Stimulated activated CD4-positive, alpha-beta T cell treated with anti-CD3 and anti-CD28 coated beads, Interleukin-12 subunit alpha, Interleukin-12 subunit beta, amount 100 ng/mL, for 48 hours (primary cell): ENCODE measurements at regions not wholly inside any gene's neighbourhood (a gene's known extent, or its start where the extent isn't known, plus 50 kb on each side); places are given as distances from the start of the nearest gene placed in this dataset.
"Not testable (repeated sequence)": the region's sequence is repeated elsewhere in the genome, so short reads cannot be mapped to it uniquely, and the experiment has no call there.

ENCODE experiments used
- DNase-seq, 3 donors: peaks; one replicate each; pipeline ENCODE4 v3.0.0-alpha.2; 2020; ENCODE audit warnings: low read depth in 2 of 3, low spot score in 1 of 3

DNA sequence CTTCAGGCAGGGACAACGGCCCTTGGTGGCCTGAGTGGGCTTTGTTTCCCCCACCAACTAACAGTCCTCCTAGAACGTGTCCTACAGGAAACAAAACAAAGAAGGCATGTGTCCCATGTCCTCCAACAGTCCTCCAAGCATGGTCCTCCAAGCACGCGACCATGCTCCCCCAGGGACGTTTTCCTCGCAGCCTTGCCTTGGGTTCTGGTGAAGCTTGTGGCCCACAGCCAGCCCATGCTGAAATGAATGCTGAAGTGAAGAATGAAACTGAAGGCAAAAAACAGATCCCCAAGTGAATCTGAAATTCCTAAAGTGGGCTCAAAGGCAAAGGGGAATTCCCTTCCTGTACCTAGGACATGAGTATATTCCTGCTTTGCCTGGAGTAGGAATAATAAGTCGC is 176.6 kb downstream of the JCAD start:
- DNase-seq, result no peak

DNA sequence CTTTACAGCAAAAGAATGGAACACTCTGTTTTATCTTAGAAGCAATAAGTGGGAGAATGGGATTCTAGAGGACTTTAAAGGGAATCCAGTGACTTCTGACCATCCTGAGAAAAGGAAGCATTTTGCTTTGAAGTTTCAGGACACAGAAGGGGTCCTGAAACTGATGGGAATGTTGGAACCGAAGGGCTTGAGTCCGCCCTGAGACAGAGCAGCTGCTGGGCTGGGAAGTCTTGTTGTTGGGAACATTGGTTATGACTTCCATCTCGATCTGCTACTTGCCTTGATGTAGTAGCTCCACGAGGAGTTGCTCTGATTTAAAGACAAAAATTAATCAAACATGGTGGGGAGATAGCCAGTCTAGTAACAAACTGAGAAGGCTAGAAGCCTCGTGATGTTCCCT is 177.6 kb downstream of the JCAD start:
- no peak for DNase-seq

DNA sequence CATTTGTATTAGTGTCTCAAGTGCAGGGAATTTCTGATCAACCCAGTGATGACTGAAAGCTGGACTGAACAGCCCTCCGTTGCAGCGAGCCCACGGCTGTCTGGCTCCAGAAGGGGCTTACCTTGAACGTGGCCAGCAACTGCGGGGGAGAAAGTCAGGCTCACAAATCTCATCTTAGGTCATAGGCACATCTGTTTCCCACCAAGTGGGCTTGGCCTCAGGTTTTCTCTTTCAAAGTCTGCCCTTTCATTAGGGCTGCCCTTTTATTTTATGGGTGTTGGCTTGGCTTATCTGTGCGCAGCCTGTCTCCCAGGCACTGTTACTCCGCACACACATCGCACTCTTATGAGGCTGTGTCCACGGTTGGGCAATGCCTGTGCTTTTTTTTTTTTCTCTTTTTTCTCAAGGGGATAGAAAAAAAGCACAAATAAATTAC is 178.0 kb downstream of the JCAD start:
- no peak for DNase-seq

DNA sequence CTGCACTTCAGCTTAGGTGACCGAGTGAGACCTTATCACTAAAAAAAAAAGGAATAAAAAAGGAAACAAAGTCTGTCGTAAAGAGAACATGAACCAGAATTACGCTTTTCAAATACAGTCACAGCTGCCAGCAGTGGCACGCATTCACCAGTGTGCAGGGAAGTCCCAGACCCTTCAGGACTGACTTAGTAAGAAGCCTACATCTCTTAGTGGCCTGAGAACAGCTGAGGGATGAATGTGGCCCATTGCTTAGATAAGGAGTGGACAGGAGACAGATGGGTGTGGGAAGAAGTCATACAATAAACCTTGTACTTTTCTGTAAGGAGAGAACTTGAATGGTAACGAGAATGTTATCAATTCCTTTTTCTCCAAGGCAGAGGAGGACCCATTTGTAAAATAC is 178.5 kb downstream of the JCAD start:
- no peak for DNase-seq

DNA sequence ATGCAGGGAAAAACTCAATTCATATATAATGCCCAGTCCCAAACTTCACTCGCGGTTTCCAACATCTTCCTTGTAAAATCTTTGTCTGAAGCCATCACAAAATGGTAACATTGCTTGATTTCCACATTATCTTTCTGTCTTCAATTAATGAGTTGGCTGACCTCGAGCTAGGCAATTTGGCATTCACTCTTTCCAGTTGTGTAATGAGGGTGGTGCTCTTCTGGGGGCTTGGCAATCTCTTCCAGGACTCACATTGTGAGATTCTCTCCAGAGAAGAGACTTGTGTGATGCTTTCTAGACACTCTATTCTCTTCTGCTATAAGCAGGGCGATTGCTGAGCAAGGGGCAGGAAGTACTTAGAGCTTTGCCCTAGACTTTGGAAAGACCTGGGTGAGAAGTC is 179.5 kb downstream of the JCAD start:
- DNase-seq, result no peak

DNA sequence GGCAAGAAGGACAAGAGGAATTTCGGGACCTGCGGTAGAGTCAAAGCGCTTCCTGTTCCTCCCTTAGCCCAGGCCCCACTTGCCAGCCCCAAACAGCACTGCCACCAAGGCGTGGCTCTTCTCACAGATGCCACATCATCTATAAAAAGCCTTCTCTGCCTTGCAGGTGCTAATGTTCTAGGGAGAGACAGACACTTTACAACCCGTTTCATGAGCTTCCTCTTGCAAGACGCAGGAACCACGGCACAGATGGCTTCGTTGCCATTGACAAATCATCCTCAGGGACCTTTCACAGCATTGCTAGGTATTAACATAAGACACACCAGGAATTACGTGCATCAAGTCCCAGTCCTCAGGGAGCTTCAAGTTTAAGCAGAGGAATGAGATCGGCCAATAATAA is 180.9 kb downstream of the JCAD start:
- no peak for DNase-seq

DNA sequence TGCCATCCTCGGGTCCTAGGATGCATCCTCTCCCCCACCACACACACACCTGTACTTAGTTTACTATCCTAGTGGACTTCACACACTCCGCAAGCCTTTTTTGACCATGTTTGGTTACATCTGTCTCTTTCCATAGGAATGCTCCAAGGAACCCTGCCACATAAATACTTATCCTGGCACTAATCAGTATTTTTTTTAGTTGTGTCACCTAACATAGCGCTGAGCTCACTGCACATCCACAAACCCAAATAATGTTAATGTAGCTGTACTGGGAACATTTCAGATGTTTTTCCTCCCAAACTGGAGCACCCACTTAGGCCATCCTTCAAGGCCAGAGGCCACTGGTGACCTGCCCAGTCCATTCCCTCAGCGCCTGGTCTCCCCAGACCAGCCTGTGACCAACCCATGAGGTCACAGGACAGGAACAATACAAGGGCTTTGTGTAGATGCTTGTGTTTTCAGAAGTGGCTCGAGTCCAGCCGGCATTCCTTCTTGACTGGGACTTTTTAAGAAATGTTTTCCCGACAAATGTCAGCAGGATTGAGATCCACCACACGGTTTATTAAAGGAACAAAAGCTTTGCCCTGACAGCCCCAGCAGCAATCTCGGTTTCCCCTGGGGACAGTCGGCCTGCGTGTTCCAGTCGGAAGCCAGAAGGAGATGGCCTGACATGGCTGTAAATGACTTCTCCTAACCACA is 181.4 kb downstream of the JCAD start:
- no peak for DNase-seq

DNA sequence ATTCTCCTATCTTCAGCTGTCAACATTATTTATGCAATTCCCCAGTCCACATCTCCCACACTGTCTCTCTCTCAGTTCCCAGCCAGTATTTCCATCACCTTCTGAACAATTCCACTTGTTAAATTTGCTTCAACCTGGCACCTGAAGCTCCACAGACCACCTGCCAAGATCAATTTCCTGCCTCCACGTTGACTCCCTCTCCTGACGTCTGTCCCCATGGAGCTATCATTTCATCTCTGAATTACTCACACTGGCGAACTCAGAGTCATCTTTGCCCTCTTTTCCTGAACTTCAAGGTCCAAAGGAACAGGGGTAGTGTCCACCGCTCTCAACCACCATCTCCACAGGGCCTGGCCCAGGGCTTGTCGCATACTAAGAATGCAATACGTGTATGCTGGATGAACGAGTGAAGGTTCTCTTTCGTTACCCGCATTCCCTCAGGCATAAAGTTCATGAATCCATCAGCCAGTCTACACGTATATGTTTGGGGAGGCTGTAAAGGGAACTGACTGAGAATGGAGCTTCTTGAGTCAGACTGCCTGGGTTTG is 183.3 kb downstream of the JCAD start:
- DNase-seq, result no peak

DNA sequence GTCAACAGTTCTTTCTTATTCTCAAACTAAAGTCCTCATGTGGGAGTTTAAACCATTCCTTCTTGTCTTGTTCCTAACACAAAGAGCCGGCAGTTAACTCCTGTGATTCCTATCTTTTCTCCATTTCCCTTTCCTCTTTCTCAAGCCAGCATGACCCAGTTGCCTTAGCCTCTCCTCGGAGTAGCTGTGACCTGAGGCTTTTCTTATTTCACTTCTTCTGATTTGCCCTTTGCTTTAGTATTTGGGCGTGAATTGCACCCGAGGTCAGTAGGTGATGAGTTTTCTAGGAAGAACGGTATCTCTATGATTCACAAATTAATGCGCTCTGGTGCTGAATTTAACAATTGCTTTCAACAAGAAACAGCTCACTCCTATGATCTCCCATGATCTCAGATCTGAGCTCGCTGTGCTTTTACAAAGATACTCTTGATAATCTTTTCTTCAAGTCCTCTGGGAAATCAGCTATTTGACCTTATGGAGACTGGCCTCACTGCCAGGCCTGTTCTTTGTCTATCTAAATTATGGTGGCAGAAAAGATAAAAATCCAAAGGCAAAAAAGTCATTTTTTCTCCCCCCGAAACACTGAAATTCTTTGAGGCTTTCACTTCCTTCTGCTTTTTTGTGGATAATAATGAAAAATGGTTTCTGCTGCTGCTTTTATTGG is 184.6 kb downstream of the JCAD start:
- no peak for DNase-seq

DNA sequence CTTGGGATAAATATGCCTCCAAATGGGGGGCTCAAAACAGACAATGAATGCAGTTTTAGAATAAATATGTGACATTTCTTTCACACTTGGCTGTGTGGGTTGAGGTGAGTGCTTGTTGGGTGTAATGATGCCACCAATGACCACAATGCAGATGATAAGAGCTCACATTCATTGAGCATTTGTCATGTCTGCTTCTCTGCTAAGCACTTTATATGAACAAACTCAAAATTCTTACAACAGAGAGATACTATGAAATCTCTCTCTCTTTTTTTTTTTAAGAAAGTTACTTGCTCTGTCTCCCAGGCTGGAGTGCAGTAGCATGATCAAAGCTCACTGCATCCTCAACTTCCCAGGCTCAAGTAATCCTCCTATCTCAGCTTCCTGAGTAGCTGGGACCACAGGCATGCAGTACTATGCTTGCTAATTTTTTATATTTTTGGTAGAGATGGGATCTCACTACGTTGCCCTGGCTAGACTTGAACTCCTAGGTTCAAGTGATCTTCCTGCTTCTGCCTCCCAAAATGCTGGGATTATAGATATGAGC is 185.4 kb downstream of the JCAD start:
- DNase-seq, result no peak

DNA sequence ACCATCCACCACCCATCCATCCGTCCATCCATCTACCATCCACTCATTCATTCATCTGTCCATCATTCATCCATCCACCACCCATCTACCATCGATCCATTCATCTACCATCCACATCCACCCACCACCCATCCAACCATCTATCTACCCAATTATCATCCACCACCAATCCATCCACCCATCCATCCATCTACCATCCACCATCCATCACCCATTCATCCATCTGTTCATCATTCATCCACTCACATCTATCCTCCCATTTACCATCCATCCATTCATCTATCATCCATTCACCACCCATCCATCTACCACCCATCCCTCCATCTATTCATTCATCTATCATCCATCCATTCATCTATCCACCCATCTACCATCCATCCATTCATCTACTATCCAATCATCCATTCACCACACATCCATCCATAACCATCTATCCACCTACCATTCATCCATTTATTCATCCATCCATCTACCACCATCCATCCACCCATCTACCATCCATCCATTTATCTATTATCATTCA is 188.8 kb downstream of the JCAD start:
- DNase-seq, result no peak

DNA sequence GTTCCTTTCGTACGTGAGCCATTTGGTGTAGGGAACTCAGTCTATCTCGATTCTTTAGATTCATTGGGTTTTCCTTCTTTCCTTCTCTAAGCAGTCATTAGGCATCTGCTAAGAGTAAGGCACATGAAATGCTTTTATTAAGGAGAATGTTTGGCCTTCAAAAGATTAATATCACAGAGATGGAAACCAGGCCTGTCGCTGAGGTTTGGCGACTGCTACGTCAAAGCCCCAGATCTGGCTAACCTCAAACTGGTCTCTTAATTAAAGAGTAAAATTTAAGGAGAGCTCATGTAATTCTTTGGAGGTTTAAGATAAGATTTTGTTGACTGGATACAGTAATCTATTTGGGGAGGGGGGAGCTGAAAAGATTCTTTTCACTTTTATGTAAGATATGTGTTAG is 189.8 kb downstream of the JCAD start:
- no peak for DNase-seq

DNA sequence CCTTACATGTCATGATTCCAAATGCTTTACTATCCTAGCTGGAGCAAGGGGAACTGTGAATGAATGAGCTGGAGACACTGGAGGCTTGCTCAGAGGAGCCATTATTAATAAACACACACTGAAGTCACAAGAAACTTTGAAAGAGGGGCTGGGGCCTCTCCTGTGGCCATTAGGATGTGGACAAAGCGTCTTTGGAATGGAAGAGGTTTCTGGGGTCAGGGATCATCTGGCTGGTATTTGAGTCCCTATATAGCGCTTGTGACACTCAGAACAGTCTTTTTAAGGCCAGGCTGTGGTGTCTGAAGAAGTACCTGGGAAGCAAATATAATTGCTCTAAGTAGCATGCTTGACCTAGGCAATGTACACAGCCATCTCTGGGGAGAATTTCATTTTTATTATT is 193.0 kb downstream of the JCAD start:
- no peak for DNase-seq

DNA sequence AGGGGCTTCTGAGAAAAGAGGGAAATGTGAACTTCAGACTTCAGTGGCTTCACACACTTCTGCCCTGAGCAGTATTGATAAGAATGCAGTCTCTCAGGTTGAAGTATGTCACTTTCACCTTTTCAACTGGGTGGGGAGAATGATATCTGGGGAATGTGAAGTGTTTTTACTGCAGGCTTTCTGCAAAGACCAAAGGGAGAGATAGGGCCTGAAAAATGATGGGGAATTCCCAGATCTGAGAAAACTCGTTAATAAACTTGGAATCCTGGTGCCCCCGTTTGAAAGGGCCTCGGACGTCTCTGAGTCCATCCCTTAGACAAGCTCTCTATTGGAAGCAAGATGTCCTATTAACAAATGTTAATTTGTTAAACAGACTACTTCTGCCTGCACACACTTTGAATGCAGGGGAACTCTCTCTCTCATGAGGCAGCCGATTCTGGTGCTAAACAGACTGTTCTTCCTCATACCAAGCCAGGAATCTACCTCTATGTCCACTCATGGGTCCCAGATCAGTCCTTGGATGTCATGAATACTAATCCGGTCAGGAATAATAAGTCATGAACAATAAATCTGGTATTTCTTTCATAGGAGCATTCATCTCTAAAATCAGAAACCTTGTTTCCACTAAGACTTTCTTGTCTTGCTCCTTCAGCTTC is 193.6 kb downstream of the JCAD start:
- DNase-seq, result no peak

DNA sequence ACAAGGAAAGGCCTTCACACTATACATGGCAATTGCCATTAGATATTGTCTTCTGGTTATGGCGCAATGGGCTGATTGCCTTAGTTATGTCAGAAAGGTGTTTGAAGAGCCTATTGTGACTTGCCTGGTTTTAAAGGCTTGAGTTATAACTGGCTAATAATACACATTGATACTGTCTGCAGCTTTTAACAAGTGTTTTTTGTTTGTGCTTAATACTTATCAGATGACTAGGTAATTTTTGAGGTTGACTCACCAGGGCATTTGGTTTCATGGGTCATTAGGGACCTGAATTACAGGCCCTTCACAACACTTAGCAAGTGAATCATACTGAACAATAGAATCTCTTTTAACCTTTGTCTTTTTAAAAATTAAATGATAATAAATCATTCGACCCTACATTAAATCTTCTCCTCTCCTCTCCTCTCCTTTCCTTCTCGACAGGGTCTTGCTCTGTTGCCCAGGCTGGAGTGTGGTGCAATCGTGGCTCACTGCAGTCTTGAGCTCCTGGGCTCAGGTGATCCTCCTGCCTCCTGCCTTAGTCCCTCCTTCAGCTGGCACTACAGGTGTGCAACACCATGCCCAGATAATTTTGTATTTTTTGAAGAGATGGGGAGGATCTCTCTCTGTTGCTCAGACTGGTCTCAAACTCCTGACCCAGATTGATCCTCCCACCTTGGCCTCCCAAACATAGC is 196.3 kb downstream of the JCAD start:
- no peak for DNase-seq

DNA sequence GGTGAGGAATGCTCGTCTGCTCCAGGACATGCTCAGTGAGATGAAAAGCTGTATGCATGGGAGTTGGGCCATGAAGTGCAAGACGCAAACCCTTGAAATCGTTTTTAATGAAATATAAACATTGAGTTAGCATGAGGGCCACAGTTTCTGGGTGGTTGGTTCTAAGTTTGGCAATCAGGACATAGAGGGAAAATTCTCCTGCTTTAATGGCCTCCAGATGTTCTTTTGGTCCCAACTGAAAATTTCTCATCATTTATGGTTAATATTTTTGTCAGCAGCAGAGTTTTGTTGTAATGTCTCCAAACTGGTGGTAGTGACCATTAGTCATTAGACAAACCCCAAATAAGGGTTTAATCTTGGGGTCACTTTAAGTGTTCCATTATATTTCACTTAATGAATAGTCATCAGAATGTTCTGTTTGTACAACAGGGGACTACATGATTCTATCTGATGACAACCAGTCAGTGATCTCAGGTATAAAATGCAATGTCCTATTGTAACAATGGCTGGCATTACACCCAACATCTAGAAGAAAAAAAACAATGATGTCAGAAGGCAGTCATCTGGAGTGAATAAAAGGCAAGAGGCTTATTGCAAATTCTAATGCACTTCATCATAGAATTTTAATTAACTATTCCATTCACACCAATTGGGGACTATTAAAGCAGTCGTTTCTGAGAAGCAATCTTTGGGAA is 197.4 kb downstream of the JCAD start:
- DNase-seq, result no peak

DNA sequence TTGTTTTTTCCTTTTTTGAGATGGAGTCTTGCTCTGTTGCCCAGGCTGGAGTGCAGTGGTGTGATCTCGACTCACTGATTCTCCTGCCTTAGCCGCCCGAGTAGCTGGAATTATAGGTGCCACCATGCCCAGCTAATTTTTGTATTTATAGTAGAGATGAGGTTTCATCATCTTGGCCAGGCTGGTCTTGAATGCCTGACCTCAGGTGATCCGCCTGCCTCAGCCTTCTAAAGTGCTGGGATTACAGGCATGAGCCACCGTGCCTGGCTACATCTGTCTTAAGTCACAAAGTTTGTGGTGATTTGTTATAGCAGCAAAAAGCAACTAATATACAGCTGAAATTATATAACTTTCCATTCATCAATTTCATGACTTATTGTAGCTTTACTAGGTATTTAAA is 198.2 kb downstream of the JCAD start:
- DNase-seq, result not testable (repeated sequence)

DNA sequence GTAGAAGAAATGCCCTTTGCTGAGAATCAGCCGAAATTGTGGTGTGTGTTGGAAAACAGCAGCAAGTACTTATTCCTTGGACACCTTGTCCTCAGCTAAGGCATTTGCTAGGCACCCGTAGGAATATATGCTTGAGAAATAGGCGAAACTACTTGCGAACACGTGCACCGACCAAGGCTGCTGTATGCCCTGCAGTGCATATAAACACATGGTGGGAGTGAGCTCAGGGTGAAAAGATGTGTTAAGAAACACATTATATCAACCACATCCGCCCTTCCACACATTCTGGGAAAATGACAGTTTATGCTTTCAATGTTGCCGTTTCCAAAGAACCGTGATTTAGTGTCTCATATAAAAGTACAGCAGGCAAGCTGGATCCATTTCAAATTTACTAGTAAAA is 199.2 kb downstream of the JCAD start:
- no peak for DNase-seq

DNA sequence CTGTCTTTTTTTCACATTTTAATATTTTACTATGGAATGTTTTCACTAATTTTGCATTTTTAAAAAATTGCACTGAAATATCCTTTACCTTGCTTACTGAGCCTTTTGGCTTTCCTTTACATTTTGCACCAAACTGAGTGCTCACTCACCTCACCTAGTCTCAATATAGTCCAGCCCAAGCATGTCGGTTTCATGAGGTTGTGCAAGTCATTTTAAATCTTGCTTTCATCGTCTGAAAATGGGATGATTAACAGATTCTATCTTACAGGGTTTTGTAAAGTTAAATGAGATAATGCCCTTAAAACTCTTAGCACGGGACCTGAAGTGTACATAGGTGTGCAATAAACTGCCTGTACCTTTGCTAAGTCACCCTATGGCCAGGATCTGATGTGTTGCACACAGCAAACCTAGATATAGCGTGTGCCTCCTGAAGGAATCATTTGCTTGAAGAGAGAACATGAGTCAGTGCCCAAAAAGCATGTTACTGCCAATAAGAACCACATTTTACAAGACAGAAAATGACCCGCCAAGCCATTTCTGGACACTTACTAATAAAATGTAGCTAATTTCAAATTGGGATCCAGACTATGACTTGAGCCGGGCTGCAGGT is 199.8 kb downstream of the JCAD start:
- DNase-seq, result no peak

DNA sequence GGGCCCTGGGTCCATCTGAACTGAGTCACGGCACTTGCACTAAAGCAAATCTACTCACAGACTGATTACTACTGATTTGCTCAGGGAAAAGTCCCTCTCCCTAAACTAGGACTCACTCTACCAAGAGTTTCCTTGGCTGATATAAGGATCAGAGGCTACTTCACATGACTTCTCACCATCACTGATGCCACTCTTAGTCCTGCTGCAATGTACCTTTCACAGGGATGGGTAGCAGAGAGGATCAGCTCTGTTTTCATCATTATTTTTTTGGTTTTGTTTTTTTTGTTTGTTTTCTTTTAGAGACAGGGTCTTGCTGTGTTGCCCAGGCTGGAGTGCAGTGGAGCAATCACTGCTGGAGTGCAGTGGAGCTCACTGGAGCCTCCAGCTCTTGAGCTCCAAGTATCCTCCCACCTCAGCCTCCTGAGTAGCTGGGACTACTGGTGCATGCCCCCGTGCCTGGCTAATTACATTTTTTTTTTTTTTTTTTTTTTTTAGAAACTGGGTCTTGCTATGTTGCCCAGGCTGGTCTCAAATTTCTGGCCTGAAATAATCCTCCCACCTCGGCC is 200.6 kb downstream of the JCAD start:
- DNase-seq, result no peak
